Dedifferentiated amniotic fluid mesenchymal stem cell (primary cell): ENCODE measurements at regions not wholly inside any gene's neighbourhood (a gene's known extent, or its start where the extent isn't known, plus 50 kb on each side); places are given as distances from the start of the nearest gene placed in this dataset.
"Not testable (repeated sequence)": the region's sequence is repeated elsewhere in the genome, so short reads cannot be mapped to it uniquely, and the experiment has no call there.

Experiments used
- DNase-seq: peaks from one replicate; pipeline ENCODE4 v3.0.0-alpha.2; 2016; ENCODE audit errors: extremely low spot score

DNA sequence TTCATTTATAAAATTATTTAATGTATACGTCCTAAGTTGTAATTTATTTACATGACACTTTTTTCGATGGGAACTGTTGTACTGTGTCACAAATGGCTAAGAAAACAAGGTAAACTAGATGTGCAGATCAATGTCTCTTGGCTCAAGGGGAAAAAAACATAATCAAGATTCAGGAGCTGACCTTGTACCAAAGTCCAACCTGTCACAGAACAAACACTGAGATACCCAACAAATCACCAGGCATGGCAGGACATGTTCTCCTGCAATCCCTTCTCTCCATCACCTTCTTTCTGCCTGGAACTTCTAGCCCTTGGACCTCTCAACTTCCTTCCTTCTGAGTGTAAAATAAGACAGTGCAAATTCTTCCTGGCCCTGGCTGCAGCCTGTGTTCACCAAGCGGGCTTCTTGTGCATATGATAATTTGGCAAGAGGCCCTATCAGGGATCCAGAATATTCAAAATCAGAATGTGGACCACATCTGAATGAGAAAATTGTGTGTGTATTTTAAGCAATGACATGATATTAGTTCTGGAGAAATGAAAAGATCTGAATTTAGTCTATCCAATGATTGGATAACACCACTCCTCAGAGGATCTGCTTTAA lies 445.9 kb downstream of the ZNF536 start:
- DNase-seq: no peak

DNA sequence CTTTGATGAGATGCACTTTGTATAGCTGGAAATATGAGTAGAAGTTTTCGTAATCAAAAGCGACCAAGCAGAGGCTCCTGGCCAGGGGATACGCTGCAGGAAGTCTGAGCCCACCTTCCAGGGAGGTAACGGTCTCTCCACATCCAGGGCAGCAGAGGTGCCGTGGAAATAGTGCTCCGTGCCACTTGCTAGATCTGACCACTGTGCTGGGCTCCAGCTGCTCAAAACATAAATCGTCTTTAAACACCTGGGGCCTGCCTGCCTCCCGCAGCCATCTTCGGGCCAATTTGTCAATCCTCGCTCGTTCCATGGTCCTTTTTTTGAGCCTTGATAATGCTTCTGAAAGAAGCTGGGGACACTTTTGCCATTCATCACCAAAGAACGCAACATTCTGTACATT lies 445.0 kb downstream of the ZNF536 start:
- no peak for DNase-seq

DNA sequence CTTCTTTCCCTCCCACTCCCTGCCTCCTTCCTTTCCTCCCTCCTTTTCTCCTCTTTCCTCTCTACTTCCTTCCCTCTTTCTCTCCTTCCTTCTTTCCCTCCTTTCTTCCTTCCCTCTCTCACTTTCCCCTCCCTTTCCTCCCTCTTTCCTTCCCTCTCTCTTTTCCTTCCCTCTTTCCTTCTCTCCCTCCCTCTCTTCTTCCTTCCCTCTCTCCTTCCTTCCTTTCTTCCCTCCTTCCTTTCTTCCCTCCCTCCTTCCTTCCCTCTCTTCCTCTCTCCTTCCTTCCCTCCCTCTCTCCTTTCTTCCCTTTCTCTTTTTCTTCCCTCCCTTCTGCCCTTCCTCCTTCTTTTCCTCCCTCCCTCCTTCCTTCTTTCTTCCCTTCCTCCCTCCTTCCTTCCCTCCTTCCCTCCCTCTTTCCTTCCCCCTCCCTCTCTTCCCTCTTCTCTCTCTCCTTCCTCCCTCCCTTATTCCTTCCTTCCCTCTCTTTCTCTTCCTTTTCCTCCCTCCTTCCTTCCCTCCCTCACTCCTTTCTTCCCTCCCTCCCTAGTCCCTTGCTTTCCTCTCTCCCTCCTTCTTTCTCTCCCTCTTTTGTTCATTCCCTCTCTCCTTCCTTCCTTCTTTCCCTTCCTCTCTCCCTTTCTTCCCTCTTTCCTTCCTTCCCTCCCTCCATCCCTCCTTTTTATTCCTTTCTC lies 443.9 kb downstream of the ZNF536 start:
- no peak for DNase-seq

DNA sequence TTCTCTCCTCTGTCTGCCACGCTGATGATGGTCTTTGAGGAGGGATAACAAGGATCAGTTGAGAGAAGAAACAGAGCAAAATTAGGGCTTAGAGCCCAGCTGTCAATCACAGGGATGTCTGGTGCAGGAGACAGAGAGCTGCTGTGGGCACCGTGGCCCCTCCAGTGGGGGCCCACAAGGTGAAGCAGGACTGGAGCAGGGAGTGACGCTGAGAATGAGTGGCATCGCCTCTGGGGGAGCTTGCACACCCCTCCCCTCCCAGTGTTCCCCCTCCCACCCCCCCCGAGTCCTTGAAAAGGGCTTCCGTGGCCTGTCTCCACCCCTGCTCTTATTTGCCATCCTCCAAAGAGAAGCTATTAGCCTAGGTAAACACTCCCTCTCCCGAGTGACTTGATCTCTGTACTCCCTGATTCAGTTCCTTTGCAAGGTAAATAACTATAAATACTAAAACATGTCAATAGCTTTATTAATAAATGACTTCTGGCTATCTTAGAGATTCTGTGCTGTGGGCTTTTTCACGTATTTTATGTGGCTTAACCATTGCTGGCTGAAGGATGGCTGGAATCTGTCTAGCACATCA lies 440.0 kb downstream of the ZNF536 start:
- DNase-seq: no peak

DNA sequence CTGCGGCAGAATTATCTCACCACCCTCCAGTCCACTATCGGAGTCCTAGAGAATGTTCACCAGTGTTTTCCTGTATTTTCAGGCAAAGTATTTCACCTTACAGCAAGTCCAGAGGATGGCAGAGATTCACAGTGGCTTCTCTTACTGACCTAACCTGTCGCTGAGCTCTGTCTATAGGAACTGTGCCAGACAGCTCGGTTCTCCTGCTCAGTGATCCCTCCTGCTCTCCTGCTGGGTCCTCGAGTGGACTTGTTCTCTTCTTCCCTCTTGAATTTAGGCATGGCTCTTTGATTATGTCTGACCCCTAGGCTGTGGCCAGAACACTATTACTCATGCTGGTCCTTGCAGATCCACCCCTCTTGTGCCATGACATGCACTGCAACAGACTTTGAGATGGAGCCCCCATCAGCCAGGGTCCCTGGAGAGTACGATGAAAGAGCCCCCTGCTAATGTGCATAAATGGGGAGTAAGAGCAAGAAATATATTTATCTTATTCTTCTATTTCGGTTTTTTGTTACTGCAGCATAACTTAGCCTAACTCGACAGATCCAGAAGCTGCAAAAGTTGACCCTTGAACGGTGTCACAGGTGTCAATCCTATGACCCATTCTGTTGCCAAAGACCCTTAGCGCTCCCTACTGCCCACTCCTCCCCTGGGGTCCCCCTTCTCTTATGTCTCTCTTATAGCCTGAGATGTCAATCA lies 439.4 kb downstream of the ZNF536 start:
- no peak for DNase-seq

DNA sequence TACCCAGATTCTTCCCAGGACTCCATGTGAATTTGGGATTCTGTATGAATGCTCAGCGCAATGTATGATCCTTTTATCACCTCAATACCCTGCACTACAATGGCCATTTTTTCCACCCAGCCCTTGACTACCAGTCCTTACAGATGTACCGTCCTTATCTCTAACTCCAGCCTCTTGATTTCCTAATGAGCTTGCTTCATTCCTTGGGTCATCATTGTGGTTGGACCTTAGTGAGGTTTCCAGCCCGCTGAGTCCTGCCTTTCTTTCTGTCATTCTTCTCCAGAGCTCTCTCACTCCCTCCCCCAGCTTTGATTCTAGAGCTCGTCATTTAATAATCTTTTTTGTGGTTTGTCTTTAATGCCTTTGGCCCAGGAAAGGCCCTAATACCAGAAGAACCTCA lies 438.5 kb downstream of the ZNF536 start:
- DNase-seq: no peak

DNA sequence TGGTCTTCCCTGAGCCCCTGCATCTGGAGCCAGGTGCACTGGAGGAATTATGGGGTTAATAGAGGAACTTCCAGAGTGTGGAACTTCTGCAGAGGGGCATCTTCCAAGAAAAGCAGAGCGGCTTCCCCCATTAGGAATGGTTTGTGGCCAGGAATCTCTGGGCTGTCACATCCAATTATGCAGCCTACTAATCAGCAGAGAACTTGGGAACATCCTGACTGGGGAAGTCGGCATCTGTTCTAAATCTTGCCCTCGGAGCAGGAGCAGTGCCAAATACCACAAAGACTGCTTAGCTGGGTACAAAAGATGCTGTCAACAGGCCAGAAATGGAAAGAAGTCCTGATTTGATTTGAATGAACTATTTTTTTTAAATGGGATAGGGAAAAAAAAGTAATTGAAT lies 435.1 kb downstream of the ZNF536 start:
- DNase-seq: no peak

DNA sequence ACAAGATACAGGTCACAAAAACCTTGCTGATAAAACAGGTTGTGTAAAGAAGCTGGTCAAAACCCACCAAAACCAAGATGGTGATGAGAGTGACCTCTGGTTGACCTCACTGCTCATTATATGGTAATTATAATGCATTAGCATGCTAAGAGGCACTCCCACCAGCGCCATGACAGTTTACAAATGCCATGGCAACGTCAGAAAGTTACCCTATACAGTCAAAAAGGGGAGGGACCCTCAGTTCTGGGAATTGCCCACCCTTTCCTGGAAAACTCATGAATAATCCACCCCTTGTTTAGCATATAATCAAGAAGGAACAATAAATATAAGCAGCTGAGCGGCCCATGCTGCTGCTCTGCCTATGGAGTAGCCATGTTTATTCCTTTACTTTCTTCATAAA lies 434.1 kb downstream of the ZNF536 start:
- DNase-seq: no peak

DNA sequence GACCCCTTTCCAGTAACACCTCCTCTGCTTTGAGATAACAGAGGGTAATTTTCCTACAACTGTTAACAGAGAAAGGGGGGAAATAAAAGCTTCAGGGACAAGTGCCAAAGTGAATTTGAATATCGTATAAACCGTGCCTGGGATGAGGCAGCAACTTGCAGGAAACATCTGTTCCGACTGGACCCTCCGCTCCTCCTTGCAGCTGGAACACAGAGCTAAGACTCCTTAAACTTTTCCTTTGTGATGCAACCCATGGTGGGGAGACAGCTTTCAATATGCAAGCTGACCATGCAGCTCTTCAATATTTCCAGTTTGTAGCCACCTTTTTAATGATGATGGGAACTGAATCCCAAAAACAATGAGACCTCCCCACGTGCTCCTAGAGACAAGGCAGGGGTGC lies 432.6 kb downstream of the ZNF536 start:
- no peak for DNase-seq

DNA sequence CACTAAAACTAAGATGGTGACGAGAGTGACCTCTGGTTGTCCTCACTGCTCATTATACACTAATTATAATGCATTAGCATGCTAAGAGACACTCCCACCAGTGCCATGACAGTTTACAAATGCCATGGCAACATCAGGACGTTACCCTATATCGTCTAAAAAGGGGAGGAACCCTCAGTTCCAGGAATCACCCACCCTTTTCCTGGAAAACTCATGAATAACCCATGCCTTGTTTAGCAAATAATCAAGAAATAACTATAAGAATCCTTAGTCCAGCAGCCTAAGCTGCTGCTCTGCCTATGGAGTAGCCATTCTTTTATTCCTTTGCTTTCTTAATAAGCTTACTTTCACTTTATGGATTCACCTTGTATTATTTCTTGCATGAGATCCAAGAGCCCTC lies 432.1 kb downstream of the ZNF536 start:
- DNase-seq: not testable (repeated sequence)

DNA sequence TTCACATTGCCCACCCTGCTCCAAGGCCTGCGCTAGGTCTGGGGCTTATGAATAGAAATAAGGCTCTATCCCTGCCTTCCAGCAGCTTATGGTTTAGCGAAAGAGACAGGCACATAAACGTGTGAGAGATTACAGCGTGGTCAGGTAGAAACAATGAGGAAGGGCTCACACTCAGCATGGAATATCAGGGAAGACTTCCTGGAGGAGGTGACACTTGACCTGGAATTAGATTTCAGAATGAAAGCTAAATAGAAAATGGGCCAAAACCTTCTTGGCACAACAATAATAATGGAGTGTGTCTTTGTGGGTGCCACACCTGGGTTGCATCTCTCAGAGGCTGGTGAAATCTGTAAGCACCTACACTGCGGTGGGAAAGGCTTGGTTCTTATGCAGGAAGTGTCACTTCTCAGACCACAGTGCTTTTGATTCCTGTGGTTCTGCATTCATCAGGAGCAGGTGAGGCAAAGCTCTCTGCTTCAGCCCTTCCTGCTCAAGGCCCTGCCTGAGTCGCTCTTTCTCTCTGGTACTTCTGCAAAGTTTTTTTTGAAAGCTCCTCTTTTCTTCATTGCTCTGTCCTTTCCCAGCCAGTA lies 430.3 kb downstream of the ZNF536 start:
- DNase-seq: no peak

DNA sequence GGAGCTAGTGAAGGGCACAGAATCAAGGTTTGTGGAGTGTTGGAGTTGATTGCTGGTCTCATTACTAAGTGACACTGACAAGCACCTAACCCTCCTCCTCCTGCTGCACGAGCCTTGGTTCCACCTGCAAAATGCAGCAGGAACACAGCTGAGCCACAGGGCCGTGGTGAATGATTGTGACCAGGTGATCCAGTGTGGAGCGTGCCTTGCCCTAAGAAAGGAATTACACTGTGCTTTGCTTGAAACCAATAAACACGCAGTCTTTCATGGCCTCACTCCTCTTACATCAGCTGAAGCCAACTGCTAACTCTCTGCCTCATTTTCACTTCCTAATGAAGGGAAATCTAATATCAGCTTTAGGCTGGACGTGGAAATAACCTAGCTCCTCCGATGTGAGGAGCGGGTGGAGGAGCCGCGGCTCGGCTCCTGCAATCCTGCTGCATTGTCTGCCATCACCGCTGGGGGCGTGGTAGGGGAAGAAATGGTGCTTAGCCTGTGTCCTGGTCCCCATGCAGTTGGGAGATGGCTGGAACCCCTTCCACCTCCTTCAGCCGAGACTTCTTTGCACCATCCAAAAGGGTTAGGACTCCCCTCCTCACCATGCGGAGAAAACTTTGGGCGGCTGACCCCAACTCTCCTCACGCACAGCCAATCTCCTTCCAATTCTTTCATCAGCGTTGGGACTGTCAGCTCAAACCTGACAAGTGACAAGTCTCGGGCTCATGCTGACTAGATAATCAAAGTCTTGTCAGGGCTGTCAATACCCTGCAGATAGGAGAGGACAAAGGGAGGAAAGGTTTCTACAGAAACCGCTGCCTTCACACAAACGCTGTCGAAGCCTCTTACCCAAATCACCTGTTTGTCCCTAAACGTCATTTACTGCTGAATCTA lies 427.9 kb downstream of the ZNF536 start:
- DNase-seq: no peak

DNA sequence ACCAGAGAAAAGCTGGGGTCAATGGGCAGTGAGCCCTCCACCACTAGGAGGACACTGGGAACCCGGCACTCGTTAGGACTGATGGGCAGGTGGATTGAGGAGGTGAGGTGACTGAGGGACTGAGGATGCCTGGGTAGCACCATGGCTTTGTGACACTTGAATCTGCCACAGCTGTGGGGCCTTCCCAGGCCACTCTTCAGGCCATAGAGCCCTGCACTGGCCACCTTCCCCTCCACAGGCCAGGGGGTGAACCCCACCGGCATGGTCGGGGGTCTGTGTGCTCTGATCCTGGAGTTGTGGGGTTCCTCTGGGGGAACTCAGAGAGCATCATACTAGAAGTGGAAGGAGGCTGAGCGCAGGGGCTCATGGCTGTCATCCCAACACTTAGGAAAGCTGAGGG lies 423.5 kb downstream of the ZNF536 start:
- no peak for DNase-seq

DNA sequence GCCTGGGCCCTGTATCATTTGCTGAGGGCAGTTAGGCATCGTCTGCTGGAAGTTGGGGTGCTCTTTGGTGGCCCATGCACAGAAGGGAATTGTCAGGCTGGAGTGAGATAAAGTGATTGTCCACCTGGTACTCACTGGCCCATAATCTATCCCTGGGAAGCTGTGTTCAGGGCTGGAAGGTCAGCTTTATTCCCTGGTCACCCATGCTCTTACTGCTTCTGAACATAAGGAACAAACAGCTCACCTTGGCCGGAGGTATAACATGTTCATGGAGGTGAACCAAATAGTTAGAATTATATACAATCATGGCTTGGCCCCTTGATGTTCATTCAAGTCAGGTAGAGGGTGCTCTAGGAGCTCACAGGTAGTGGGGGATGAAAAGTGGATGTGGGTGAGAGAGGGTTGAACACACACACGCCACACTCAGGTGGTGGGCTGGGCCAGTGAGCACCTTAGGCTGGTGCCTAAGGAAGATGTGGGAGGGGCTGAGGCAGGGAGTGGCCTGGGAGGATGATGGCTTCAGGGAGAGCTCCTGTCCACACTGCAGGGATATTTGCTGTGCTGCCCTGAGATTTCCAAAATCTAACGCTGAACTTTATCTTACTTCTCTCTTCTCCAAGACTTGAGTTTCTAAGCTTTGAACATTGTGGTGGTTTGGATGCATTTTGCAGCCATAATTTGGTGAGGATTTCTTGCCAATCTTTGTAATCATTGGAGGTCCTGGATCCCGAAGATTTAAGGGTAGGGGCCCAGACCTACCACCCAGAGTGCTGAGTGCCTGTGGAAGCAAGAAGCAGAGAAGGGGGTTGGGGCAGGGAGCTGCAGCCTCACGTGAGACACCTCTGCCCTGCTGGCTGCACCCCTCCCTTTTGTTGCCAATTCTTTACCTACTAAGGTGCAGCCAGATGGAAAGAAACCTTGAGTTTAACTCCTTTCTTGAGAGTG lies 420.6 kb downstream of the ZNF536 start:
- no peak for DNase-seq

DNA sequence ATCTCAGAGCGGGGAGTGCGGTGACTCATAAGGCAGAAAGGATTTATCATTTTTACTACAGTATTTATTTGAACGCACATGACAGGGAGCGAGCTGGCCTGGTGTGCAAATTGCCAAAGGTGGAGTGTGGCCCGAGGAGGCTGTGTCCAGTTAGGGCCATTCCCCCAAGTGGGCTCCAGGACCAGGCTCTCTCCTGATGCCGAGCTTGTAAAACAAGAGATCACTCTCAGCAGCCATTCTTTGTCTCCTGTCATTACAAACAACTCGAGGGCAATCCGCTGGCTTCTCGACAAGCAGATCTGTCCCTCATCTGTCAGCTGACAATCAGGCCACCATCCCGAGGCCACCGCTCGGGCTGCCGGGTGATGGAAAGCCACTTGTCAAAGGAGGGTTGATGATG lies 418.9 kb downstream of the ZNF536 start:
- DNase-seq: no peak

DNA sequence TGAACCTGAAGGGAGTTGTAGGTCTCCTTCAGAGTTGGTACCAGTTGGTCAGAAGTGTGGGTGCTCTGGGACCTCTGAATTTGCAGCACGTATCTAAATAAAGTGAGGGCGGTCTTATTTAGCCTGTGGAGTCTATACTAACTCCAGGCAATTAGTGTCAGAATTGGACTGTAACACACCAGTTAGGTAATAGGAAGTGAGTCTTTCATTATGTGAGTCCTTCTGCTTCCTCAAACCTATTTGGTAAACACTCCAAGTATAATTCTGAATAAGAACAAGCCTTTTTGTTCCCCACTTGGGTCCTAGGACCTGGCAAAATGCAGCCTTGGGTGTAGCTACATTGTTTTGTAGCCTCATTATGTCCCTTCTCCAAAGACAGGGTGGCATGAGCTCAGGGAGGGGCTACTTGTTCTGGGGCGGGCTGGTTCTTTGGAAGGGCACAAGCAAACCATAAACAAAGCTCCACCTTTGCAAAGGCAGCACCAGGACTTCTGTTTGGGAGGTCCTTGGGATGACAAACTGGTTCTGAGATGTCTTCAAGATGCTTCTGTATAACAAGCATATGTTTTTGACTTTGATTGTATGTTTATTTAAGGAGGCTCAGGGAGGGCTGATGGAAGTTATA lies 418.0 kb downstream of the ZNF536 start:
- no peak for DNase-seq

DNA sequence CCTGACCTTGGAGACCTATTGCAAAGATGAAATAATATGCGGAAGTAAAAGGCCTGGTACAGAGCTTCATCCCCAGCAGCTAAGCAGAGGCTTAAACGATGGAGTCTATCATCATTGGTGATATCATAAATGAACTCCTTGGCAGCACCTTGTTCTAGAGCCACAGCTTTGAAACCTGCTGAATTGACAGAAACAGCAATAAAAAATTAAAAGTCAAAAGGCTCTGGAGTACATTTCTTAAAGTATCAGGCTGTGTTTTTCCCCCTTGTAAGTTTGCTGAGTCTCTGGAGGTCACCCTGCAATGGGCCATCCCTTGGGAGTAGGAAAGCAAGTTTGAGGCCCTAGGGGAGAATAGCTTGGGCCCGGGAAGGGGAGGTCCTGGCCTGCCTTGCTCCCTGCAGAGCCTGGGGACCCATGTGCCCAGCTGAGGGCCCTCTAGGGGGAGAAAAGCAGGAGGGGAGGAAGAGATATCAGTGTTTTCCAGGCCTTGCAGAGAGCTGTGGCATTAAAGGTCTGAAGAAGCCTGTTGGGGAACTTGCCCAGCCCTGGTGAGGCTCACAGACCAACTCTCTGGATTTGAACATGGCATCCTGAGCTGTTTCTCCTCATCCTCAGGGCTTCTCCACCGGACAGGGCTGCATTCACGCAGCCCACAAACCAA lies 416.1 kb downstream of the ZNF536 start:
- DNase-seq: no peak

DNA sequence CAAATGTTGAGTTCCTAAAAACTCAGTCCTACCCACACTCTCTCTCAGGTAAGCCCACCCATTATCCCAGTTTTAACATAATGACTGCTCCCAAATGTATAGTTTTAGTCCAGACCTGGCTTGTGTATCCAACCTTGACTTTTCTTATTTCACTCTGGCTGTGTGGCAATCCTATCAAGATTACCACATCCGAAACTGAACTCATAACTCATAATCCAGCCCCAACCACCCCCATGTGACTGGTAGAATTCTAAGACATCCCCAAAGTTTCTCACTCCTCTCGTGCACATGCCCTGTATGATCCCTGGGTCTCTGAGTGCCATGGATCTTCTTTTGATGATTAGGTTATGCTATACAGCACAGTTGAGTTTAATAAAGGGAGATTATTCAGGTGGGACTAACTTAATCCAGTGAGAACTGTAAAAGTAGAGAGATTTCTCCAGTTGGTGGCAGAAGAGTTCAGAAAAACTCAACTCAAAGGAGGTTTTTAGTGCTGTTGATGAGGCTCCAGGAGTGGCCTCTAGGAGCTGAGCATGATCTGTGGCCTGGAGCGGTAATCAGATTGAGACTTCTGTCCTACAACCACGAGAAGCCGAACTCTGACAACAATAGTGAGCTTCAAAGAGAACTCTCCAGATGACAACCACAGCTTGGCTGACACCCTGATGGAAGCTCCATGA lies 413.4 kb downstream of the ZNF536 start:
- no peak for DNase-seq
